WERI-Rb-1 (cell line): ENCODE measurements at regions not wholly inside any gene's neighbourhood (a gene's known extent, or its start where the extent isn't known, plus 50 kb on each side); places are given as distances from the start of the nearest gene placed in this dataset.
"Not testable (repeated sequence)": the region's sequence is repeated elsewhere in the genome, so short reads cannot be mapped to it uniquely, and the experiment has no call there.

ENCODE experiments used
- DNase-seq: peaks from one replicate; pipeline ENCODE4 v3.0.0-alpha.2; 2020
- H3K27ac ChIP-seq: fragments of 250-450 bp; sonication (Bioruptor Pico); 2 replicates; pipeline ENCODE4 v1.5.1; 2020; ENCODE audit warnings: mild to moderate bottlenecking, moderate library complexity
- H3K27me3 ChIP-seq: fragments of 250-450 bp; sonication (Bioruptor Pico); 2 replicates; pipeline ENCODE4 v1.5.1; 2021; ENCODE audit warnings: mild to moderate bottlenecking, low read depth, moderate library complexity; ENCODE audit not compliant: insufficient read depth, severe bottlenecking
- H3K36me3 ChIP-seq: fragments of 250-450 bp; sonication (Bioruptor Pico); 2 replicates; pipeline ENCODE4 v1.5.1; 2020; ENCODE audit warnings: mild to moderate bottlenecking, moderate library complexity
- H3K4me3 ChIP-seq: 2 replicates; pipeline ENCODE4 v1.5.1; 2011; ENCODE audit warnings: low read depth, mild to moderate bottlenecking, control low read depth, low read length
- H3K9me3 ChIP-seq: fragments of 250-450 bp; sonication (Bioruptor Pico); 2 replicates; pipeline ENCODE4 v1.5.1; 2021; ENCODE audit warnings: mild to moderate bottlenecking, moderate library complexity; ENCODE audit not compliant: severe bottlenecking
- CTCF ChIP-seq: IDR thresholded peaks from 2 replicates; pipeline ENCODE4 v1.5.1; 2011; ENCODE audit warnings: low read depth, mild to moderate bottlenecking, control low read depth, inconsistent platforms, low read length

- TF ChIP-seq CTCF: no peak
- Histone ChIP-seq H3K4me3 (no peak overlapping the region), H3K27ac (no peak overlapping the region), H3K9me3 (no peaks in the 10 kb centered on the region), H3K27me3 (no peaks in the 10 kb centered on the region), H3K36me3 (no peaks in the 10 kb centered on the region)
- DNase-seq: no peak
Measured at GRCh38 chr7:29657856-29658255, 94.2 kb downstream of the PRR15 start.

DNA sequence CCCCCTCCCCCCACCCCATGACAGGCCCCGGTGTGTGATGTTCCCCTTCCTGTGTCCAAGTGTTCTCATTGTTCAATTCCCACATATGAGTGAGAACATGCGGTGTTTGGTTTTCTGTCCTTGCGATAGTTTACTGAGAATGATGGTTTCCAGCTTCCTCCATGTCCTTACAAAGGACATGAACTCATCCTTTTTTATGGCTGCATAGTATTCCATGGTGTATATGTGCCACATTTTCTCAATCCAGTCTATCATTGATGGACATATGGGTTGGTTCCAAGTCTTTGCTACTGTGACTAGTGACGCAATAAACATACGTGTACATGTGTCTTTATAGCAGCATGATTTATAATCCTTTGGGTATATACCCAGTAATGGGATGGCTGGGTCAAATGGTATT lies 95.6 kb downstream of the PRR15 start:
- H3K9me3 ChIP-seq, DNase-seq, H3K4me3 ChIP-seq, H3K27me3 ChIP-seq, H3K36me3 ChIP-seq, H3K27ac ChIP-seq: not testable (repeated sequence)

DNA sequence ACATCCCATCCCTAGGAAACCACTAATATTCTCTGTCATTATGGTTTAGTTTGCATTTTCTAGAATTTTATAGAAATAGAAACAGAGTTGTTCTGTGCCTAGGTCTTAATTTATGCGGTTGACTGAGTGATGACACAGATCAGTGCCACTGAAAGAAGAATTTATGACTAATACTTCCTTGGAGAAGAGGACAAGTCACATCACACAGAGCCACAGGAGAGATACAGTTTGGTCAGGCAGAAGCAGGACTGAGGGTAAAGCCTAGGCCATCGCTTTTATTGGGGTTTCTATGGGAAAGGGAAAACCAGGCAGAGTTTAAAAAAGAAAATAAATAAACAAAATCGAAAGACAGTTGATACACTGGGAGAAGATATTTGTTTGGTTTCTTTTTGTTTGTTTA lies 99.3 kb downstream of the PRR15 start:
- not testable (repeated sequence) for H3K4me3 ChIP-seq, DNase-seq, H3K9me3 ChIP-seq, H3K27me3 ChIP-seq, H3K27ac ChIP-seq, H3K36me3 ChIP-seq

GRCh38 chr7:29664999-29665398 lies 101.4 kb downstream of the PRR15 start:
- H3K4me3 ChIP-seq, DNase-seq, H3K9me3 ChIP-seq, H3K27me3 ChIP-seq, H3K27ac ChIP-seq, H3K36me3 ChIP-seq: not testable (repeated sequence)

- not testable (repeated sequence) for H3K9me3 ChIP-seq, H3K27ac ChIP-seq, H3K36me3 ChIP-seq, H3K4me3 ChIP-seq, H3K27me3 ChIP-seq, DNase-seq
Measured at GRCh38 chr7:29667096-29667669, 103.5 kb downstream of the PRR15 start.

- not testable (repeated sequence) for H3K27me3 ChIP-seq, H3K36me3 ChIP-seq, DNase-seq, H3K9me3 ChIP-seq, H3K4me3 ChIP-seq, H3K27ac ChIP-seq
Measured at GRCh38 chr7:29671286-29671685, 107.7 kb downstream of the PRR15 start.

DNA sequence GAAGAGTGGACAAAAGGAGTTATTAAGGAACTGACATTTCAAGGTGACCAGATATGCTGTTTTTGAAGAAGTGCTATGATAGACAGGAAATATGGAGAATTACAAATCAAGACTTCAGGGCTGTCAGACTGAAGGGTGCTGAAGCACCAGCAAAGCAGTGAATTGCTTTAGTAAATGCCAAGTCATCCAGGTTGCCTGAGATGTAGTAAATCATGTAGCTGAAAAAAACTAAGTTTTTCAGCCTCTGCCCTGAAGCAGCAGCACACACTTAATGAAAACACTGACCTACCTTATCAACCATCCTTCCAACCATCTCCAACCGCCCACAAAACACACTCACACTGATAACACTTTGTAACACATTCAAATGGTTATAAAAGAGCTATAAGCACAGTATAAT lies 110.0 kb downstream of the PRR15 start:
- not testable (repeated sequence) for H3K36me3 ChIP-seq, H3K27me3 ChIP-seq, H3K27ac ChIP-seq, H3K9me3 ChIP-seq, DNase-seq, H3K4me3 ChIP-seq

- DNase-seq, H3K27ac ChIP-seq, H3K27me3 ChIP-seq, H3K4me3 ChIP-seq, H3K9me3 ChIP-seq, H3K36me3 ChIP-seq: not testable (repeated sequence)
Measured at GRCh38 chr7:29674626-29675025, 111.0 kb downstream of the PRR15 start.

DNA sequence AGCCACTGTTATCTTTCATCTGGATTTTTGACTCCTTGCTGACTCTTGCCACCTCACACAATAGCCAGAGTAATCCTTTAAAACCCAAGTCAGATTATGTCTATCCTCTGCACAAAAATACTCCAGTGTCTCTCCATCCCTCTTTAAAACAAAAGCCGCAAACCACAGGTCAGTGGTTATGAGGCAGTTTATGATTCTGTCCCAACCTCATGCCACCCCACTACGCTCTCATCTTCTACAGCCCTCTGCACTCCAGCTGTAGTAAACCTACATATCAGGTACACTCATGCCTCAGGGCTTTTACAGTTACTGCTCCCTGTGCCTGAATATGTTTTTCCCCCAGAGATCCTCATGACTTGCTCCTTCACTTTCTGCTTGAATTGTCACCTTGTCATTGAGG lies 113.6 kb downstream of the PRR15 start:
- H3K27me3 ChIP-seq, H3K4me3 ChIP-seq, H3K9me3 ChIP-seq, H3K27ac ChIP-seq, H3K36me3 ChIP-seq: not testable (repeated sequence)
- peak; percentile 7 for DNase-seq

GRCh38 chr7:29679963-29680362 lies 116.3 kb downstream of the PRR15 start:
- H3K27me3 ChIP-seq, H3K36me3 ChIP-seq, H3K9me3 ChIP-seq, H3K4me3 ChIP-seq, DNase-seq, H3K27ac ChIP-seq: not testable (repeated sequence)

DNA sequence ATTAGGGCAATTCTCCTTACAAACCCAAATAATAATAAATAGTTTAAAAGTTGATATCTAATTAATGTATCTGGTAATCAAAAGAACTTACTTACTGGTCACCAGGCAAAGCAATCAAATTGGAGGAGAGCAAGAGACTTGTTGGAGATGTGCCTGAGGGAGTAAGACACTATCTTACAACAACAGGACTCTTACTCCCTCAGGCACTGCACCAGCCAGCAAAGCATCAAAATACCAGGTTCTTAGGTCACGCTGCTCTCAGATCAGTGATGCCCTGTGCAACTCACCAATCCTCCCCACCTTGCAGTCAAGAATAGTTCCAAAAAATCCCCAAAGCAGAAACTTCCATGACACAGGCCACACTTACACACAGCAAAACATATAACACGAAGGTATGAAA lies 117.0 kb downstream of the PRR15 start:
- DNase-seq, H3K27ac ChIP-seq, H3K4me3 ChIP-seq, H3K27me3 ChIP-seq, H3K9me3 ChIP-seq, H3K36me3 ChIP-seq: not testable (repeated sequence)

- peak overlapping the region; percentile 82 for H3K27ac ChIP-seq
- H3K36me3 ChIP-seq, H3K27me3 ChIP-seq, H3K9me3 ChIP-seq, DNase-seq: not testable (repeated sequence)
- H3K4me3 ChIP-seq: peak overlapping the region; percentile 68
Measured at GRCh38 chr7:29684151-29684786, 120.6 kb downstream of the PRR15 start.
